Mesendoderm (in vitro differentiated cells): ENCODE measurements at regions not wholly inside any gene's neighbourhood (a gene's known extent, or its start where the extent isn't known, plus 50 kb on each side); places are given as distances from the start of the nearest gene placed in this dataset.

Source experiments
- DNase-seq: peaks from one replicate; pipeline ENCODE4 v3.0.0; 2013
- H2AK5ac ChIP-seq: 2 replicates; pipeline ENCODE4 v1.6.1; 2013; ENCODE audit warnings: low read length, inconsistent platforms
- H2BK120ac ChIP-seq: 2 replicates; pipeline ENCODE4 v1.6.1; 2013; ENCODE audit warnings: low read depth, mild to moderate bottlenecking, low read length, moderate library complexity, mixed read lengths
- H2BK15ac ChIP-seq: replicated peaks from 2 replicates; pipeline ENCODE4 v1.6.1; 2013; ENCODE audit warnings: low read depth, mild to moderate bottlenecking, moderate library complexity
- H2BK5ac ChIP-seq: 2 replicates; pipeline ENCODE4 v1.6.1; 2013; ENCODE audit warnings: low read length, inconsistent platforms
- H3K18ac ChIP-seq: 2 replicates; pipeline ENCODE4 v1.6.1; 2013; ENCODE audit warnings: mild to moderate bottlenecking, low read length, mixed read lengths
- H3K23ac ChIP-seq: one replicate; pipeline ENCODE4 v1.6.1; 2013; ENCODE audit warnings: low read length
- H3K27ac ChIP-seq: 2 replicates; pipeline ENCODE4 v1.5.1; 2013; ENCODE audit warnings: low read depth, mild to moderate bottlenecking, inconsistent platforms, low read length, moderate library complexity
- H3K27me3 ChIP-seq: 2 replicates; pipeline ENCODE4 v1.6.1; 2013; ENCODE audit warnings: low read length, control low read depth, mild to moderate bottlenecking, inconsistent platforms; ENCODE audit not compliant: insufficient read depth, poor library complexity
- H3K36me3 ChIP-seq: 2 replicates; pipeline ENCODE4 v1.6.1; 2013; ENCODE audit warnings: low read length, inconsistent platforms; ENCODE audit not compliant: control insufficient read depth, insufficient read depth
- H3K4ac ChIP-seq: one replicate; pipeline ENCODE4 v1.6.1; 2013; ENCODE audit warnings: low read depth, mild to moderate bottlenecking, low read length, moderate library complexity
- H3K4me1 ChIP-seq: 2 replicates; pipeline ENCODE4 v1.6.1; 2013; ENCODE audit warnings: low read depth, low read length, inconsistent platforms; ENCODE audit not compliant: control insufficient read depth
- H3K4me2 ChIP-seq: 2 replicates; pipeline ENCODE4 v1.6.1; 2013; ENCODE audit warnings: low read length
- H3K4me3 ChIP-seq: 2 replicates; pipeline ENCODE4 v1.5.1; 2013; ENCODE audit warnings: mild to moderate bottlenecking, low read length
- H3K56ac ChIP-seq: one replicate; pipeline ENCODE4 v1.6.1; 2013; ENCODE audit warnings: low read length
- H3K79me1 ChIP-seq: 2 replicates; pipeline ENCODE4 v1.6.1; 2013; ENCODE audit warnings: low read length, inconsistent platforms
- H3K79me2 ChIP-seq: 2 replicates; pipeline ENCODE4 v1.6.1; 2013; ENCODE audit warnings: mild to moderate bottlenecking, low read length; ENCODE audit not compliant: control insufficient read depth, insufficient read depth
- H3K9ac ChIP-seq: 2 replicates; pipeline ENCODE4 v1.6.1; 2013; ENCODE audit warnings: low read length, inconsistent platforms
- H4K5ac ChIP-seq: one replicate; pipeline ENCODE4 v1.6.1; 2013; ENCODE audit warnings: low read length
- H4K8ac ChIP-seq: one replicate; pipeline ENCODE4 v1.6.1; 2013; ENCODE audit warnings: low read depth, mild to moderate bottlenecking, control low read depth, low read length, moderate library complexity
- WGBS: extraction: QIAGEN DNeasy Blood & Tissue Kit; methylation state at CpG from one replicate; pipeline ENCODE4 v1.1.7; 2013; ENCODE audit warnings: low lambda C conversion rate, missing lambda C conversion rate; ENCODE audit not compliant: insufficient coverage; ENCODE audit errors: extremely low coverage; 5-methylcytosine and 5-hydroxymethylcytosine counted together

DNA sequence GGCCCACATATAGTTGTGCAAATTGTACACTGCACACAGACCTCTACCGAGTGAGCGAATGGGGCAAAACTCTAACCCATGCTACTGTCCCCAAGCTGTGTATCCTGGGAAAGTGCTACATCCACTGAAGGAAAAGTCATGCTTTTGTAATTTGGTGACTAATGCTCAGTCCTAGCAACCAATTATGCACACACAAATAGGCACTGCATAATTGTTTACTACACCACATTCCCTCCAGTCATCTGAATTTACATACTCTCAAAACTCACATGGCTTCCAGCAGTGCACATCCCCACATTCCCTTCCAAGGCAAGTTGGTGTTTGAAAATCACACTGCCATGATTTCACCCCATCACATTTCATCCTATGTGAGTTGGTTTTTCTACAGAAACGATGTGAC, 125.9 kb upstream of the OSMR start:
- Histone ChIP-seq H2AK5ac (peak overlapping the region; percentile 61), H3K4ac (no peak overlapping the region), H4K8ac (no peak overlapping the region), H2BK15ac (no peak overlapping the region), H2BK120ac (no peak overlapping the region), H4K5ac (no peak overlapping the region), H3K79me1 (no peaks in the 10 kb centered on the region), H3K4me3 (no peak overlapping the region), H2BK5ac (peak overlapping the region; percentile 5), H3K23ac (no peak overlapping the region), H3K18ac (no peak overlapping the region), H3K4me1 (peaks cover 14% of the 10 kb centered on the region), H3K9ac (no peak overlapping the region), H3K27me3 (no peaks in the 10 kb centered on the region), H3K27ac (no peak overlapping the region), H3K36me3 (no peaks in the 10 kb centered on the region), H3K56ac (peak overlapping the region; percentile 28), H3K79me2 (no peaks in the 10 kb centered on the region), H3K4me2 (no peak overlapping the region)
- peak; percentile 57 for DNase-seq
- no CpG with 5 or more reads among the region's 3 CpGs for WGBS

DNA sequence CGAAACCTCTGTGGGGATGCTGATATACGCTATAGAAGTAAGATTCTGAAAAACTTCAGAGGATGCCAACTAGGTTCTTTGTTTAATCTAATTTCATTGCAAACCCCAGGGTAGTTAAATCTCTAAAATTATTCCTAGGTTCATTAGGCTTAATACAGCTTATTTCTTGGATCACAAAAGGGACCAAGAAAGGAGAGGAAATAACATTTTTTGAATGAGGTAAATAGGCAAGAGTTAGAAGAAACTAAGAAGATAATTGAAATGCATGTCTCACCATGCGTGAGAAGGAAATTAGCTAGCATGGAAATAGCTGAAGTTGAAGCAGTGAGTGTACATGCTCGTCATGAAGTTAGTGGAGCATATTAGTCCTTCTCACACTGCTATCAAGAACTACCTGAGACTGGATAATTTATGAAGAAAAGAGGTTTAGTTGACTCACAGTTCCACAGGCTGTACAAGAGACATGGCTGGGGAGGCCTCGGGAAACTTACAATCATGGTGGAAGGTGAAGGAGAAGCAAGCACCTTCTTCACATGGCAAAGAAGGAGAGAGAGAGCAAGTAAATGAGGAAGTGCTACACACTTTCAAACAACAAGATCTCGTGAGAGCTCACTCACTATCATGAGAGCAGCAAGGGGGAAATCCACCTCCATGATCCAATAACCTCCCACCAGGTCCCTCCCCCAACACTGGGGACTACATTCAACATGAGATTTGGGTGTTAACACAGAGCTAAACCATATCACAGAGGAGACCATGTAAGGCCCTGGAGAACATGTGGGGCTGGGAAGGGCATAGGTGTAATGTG, 125.1 kb upstream of the OSMR start:
- Histone ChIP-seq H3K9ac (no peak overlapping the region), H3K27ac (no peak overlapping the region), H3K18ac (no peak overlapping the region), H2AK5ac (no peak overlapping the region), H3K79me1 (no peaks in the 10 kb centered on the region), H2BK5ac (no peak overlapping the region), H3K4me2 (no peak overlapping the region), H3K56ac (peak overlapping the region; percentile 25), H3K27me3 (no peaks in the 10 kb centered on the region), H3K23ac (no peak overlapping the region), H3K4me1 (peaks cover 19% of the 10 kb centered on the region), H2BK120ac (no peak overlapping the region), H4K5ac (no peak overlapping the region), H3K36me3 (no peaks in the 10 kb centered on the region), H4K8ac (no peak overlapping the region), H2BK15ac (no peak overlapping the region), H3K4me3 (no peak overlapping the region), H3K79me2 (no peaks in the 10 kb centered on the region), H3K4ac (no peak overlapping the region)
- no peak for DNase-seq
- WGBS: no CpG with 5 or more reads among the region's 6 CpGs

DNA sequence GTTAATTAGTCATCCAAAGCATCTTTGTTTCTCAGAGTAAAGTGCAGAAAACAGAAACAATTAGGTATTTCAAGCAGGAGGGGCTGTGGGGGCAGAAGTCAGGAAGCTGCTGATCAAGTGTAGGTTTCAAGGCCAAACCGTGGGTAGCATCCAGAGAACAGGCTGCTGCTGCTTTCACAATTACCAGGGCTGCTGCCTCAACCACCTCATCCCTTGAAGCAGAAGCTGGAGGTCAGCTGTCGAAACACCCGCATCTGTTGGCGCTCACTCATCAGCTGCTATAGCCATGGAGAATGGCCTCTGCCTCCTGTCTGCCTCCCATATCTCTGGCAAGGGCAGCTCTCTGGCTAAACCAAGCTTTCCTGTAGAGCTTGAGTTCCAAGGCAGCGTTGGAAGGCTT, 122.9 kb upstream of the OSMR start:
- Histone ChIP-seq H3K79me2 (no peaks in the 10 kb centered on the region), H2BK5ac (no peak overlapping the region), H3K9ac (no peak overlapping the region), H4K5ac (no peak overlapping the region), H3K4me3 (no peak overlapping the region), H3K56ac (no peak overlapping the region), H3K36me3 (no peaks in the 10 kb centered on the region), H3K27ac (no peak overlapping the region), H3K23ac (no peak overlapping the region), H3K4ac (no peak overlapping the region), H3K27me3 (no peaks in the 10 kb centered on the region), H4K8ac (no peak overlapping the region), H3K79me1 (no peaks in the 10 kb centered on the region), H2BK15ac (no peak overlapping the region), H2BK120ac (no peak overlapping the region), H3K4me2 (no peak overlapping the region), H3K18ac (no peak overlapping the region), H2AK5ac (no peak overlapping the region), H3K4me1 (peaks cover 20% of the 10 kb centered on the region)
- WGBS: no CpG with 5 or more reads among the region's 5 CpGs
- DNase-seq: no peak

DNA sequence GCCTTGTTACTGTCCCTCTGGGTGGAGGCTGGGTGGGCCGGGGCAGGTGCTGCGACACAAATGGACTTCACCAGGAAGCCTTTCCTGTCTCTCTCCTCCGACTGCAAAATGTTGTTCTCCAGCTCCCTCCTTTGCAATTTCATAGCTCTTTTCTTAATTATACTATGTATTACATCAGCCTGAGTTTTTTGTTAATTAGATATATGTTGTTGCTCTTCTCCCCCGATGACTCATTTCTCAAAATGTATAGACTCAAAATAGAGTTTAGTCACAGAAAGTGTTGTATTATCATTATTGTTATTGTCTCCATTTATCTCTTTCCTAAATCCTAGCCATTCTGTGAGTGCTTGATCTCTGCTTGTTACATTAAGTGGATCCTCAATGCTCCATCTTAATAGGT, 122.4 kb upstream of the OSMR start:
- no peak for DNase-seq
- Histone ChIP-seq H2BK120ac (no peak overlapping the region), H4K5ac (no peak overlapping the region), H3K23ac (no peak overlapping the region), H3K4ac (no peak overlapping the region), H3K27ac (no peak overlapping the region), H2BK5ac (no peak overlapping the region), H4K8ac (no peak overlapping the region), H3K9ac (no peak overlapping the region), H3K56ac (no peak overlapping the region), H3K79me2 (no peaks in the 10 kb centered on the region), H3K18ac (no peak overlapping the region), H3K36me3 (no peaks in the 10 kb centered on the region), H3K27me3 (no peaks in the 10 kb centered on the region), H2AK5ac (no peak overlapping the region), H2BK15ac (no peak overlapping the region), H3K79me1 (no peaks in the 10 kb centered on the region), H3K4me2 (no peak overlapping the region), H3K4me1 (peaks cover 20% of the 10 kb centered on the region), H3K4me3 (no peak overlapping the region)
- WGBS: no CpG with 5 or more reads among the region's 4 CpGs

DNA sequence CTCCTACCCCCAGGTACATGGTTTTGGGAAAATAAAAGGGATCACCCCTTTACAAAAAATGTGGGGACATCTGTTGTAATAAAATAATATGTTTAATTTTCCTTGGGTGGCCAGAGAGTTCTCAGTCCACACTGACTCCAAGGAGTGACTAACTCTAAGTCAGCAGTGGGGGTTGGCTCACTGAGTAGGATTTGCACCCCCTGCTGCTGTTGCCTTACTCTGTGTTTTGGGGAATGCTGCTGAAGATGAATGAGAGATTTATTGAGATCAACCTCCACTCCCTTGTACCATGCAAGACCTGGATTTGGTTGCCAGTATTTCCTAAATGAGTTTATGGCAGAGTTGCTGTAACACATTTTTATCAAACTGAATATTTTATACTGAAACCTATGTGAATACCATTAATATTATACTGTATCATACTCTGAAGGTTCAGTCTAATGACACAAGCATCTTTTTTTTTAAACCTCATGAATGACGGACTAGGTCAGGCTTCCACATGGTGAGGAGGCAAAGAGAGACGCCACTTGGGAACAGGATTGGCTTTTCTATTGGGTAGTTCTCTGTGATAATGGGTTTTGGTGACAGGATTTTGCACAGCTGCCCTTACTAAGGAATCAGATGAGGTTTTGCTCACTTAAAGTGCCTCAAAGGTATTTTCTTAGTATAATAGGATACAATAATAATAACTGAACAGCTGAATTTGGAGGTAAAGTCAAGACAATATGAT, 121.3 kb upstream of the OSMR start:
- H3K4ac ChIP-seq: peak overlapping the region; percentile 63
- H3K79me2 ChIP-seq: no peaks in the 10 kb centered on the region
- H3K18ac ChIP-seq: no peak overlapping the region
- H2BK15ac ChIP-seq: no peak overlapping the region
- H4K8ac ChIP-seq: no peak overlapping the region
- no peaks in the 10 kb centered on the region for H3K36me3 ChIP-seq
- no peak overlapping the region for H3K4me2 ChIP-seq
- no peaks in the 10 kb centered on the region for H3K79me1 ChIP-seq
- DNase-seq: peak; percentile 40
- H3K4me3 ChIP-seq: no peak overlapping the region
- peak overlapping the region; percentile 14 for H2AK5ac ChIP-seq
- no CpG with 5 or more reads among the region's 2 CpGs for WGBS
- H2BK120ac ChIP-seq: no peak overlapping the region
- no peak overlapping the region for H4K5ac ChIP-seq
- no peak overlapping the region for H3K56ac ChIP-seq
- no peak overlapping the region for H3K9ac ChIP-seq
- no peak overlapping the region for H3K27ac ChIP-seq
- no peak overlapping the region for H2BK5ac ChIP-seq
- H3K4me1 ChIP-seq: peaks cover 14% of the 10 kb centered on the region
- H3K27me3 ChIP-seq: no peaks in the 10 kb centered on the region
- H3K23ac ChIP-seq: no peak overlapping the region
